Uterus (tissue), 3 donors: ENCODE measurements at regions not wholly inside any gene's neighbourhood (a gene's known extent, or its start where the extent isn't known, plus 50 kb on each side); places are given as distances from the start of the nearest gene placed in this dataset.
A peak's percentile ranks its signal among the peaks of the same experiment; 100 is the strongest.

Experiments used
- DNase-seq, 2 donors: peaks; one replicate each; pipeline ENCODE4 v3.0.0-alpha.2; 2019 to 2020
- H3K27ac ChIP-seq, 2 donors: fragments of 200-600 bp; sonication (generic); 1 replicate in 1 of 2; 2 replicates in 1 of 2; pipeline ENCODE4 v1.5.1; 2016 to 2018
- H3K27me3 ChIP-seq, 2 donors: fragments of 200-600 bp; sonication (generic); one replicate each; pipeline ENCODE4 v1.5.1; 2018 to 2019; ENCODE audit warnings: control low read depth in 1 of 2
- H3K36me3 ChIP-seq, 2 donors: fragments of 200-600 bp; sonication (generic); one replicate each; pipeline ENCODE4 v1.5.1; 2019; ENCODE audit warnings: control low read depth in 1 of 2
- H3K4me1 ChIP-seq, 2 donors: fragments of 200-600 bp; sonication (generic); one replicate each; pipeline ENCODE4 v1.5.1; 2018 to 2019; ENCODE audit warnings: control low read depth in 1 of 2
- H3K4me3 ChIP-seq, 2 donors: fragments of 200-600 bp; sonication (generic); 1 replicate in 1 of 2; 2 replicates in 1 of 2; pipeline ENCODE4 v1.5.1; 2018 to 2019; ENCODE audit warnings: mild to moderate bottlenecking in 1 of 2
- H3K9me3 ChIP-seq, 2 donors: fragments of 200-600 bp; sonication (generic); one replicate each; pipeline ENCODE4 v1.5.1; 2019; ENCODE audit warnings: control low read depth in 1 of 2
- POLR2A ChIP-seq, 2 donors: fragments of 450-650 bp; IDR thresholded peaks; one replicate each; pipeline ENCODE4 v1.6.1; 2016; ENCODE audit warnings: antibody characterized with exemption in 2 of 2, mild to moderate bottlenecking in 1 of 2, moderate library complexity in 1 of 2
- intact Hi-C: fragments of 100-400 bp; cut with DNase I; formaldehyde crosslinking; loops from one replicate; pipeline ENCODE4 v1.15.1; 2023; ENCODE audit warnings: low total_unique reads
- TF ChIP-seq, protein P1 (sequence below), 4 experiments: fragments of 200-600 bp in 2 of 4; fragments of 450-650 bp in 2 of 4; sonication (generic) in 2 of 4; IDR thresholded peaks; one replicate each; pipeline ENCODE4 v1.5.1; 2016 to 2019; ENCODE audit warnings: antibody characterized with exemption in 4 of 4, mild to moderate bottlenecking in 2 of 4, moderate library complexity in 1 of 4
- donor health status: DM: yes; HTN: yes; CAD: no.

DNA sequence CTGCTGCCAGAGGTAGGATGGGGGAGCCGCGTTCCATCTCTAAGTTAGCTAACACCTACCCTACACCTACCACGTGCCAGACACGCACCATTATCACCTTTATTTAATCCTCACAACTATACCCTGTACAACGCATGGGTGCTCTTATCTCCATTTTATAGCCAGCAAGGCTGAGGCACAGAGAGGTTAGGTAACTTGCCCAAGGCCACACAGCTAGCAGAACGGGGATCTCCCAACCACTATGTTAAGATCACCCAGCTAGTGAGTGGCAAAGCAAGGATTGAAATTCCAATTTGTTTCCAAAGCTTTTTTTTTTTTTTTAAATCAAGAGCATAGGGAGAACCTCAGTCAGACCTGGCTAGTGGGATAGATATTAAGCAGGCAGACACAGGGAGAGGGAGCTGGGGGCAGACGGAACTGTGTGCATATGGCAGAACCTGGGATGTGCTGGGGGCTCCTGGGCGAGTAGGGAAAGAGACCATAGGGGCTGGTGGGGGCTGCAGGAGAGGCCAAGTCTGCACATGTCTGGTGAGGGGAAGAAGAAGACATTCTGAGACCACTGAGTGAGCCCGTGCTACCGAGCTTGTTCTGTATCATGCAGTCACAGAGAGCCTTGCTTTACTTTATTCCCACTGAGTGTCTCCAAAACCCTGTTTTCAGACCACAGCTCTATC lies 196.3 kb upstream of the TPM1 start:
- Histone ChIP-seq H3K27me3 (no peaks in the 10 kb centered on the region), H3K27ac (no peak overlapping the region), H3K9me3 (no peaks in the 10 kb centered on the region), H3K36me3 (no peaks in the 10 kb centered on the region), H3K4me1 (peaks cover 0 to 6% of the 10 kb centered on the region in 2 donors), H3K4me3 (no peak overlapping the region)
- no peak for TF ChIP-seq POLR2A (IDR thresholded peaks at IDR 0.05)
- TF ChIP-seq, protein P1, sequence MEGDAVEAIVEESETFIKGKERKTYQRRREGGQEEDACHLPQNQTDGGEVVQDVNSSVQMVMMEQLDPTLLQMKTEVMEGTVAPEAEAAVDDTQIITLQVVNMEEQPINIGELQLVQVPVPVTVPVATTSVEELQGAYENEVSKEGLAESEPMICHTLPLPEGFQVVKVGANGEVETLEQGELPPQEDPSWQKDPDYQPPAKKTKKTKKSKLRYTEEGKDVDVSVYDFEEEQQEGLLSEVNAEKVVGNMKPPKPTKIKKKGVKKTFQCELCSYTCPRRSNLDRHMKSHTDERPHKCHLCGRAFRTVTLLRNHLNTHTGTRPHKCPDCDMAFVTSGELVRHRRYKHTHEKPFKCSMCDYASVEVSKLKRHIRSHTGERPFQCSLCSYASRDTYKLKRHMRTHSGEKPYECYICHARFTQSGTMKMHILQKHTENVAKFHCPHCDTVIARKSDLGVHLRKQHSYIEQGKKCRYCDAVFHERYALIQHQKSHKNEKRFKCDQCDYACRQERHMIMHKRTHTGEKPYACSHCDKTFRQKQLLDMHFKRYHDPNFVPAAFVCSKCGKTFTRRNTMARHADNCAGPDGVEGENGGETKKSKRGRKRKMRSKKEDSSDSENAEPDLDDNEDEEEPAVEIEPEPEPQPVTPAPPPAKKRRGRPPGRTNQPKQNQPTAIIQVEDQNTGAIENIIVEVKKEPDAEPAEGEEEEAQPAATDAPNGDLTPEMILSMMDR (IDR thresholded peaks at IDR 0.05) = no peak
- intact Hi-C loops = loop anchor here (5.0 kb wide), 1 partner anchor 246 kb away; no protein-coding TSS in a partner anchor
- no peak for DNase-seq

DNA sequence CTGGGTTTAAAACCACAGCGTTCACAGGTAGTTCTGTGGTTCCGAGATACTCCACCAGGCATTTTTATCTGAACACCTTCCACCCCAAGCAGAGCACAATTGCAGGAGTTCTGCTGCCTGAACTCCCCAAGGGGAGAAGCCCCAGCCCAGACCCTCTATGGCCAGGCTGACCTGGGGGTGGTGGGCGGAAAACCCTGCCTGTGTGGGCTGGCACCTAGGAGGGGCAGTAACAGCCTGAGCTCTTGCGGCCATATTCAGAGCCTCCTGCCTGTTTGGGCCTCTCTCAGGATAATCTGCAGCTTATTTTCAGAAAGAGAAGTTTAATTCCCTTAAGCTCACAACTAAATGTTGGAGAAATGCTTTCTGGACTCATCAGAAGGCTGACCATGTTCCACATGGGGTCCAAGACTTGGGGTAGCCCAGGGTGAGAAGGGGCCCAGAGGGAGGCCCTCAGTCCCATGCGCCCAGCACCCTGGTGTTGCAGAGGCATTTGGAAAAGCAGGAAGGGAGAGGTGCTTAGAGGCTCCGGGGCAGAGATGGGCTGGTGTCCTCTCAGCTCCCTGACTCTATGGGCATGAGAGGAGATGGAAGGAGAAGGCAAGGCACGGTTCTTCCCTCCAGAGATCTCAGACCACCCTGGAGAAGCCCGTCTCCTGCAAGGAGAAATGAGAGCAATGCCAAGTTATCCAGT lies 195.6 kb upstream of the TPM1 start:
- Histone ChIP-seq H3K4me3 (no peak overlapping the region), H3K4me1 (peaks cover 0 to 6% of the 10 kb centered on the region in 2 donors), H3K27me3 (no peaks in the 10 kb centered on the region), H3K9me3 (no peaks in the 10 kb centered on the region), H3K27ac (no peak overlapping the region), H3K36me3 (no peaks in the 10 kb centered on the region)
- intact Hi-C loops = loop anchor here (5.0 kb wide), 1 partner anchor 245 kb away; no protein-coding TSS in a partner anchor
- TF ChIP-seq POLR2A (IDR thresholded peaks at IDR 0.05) = no peak
- TF ChIP-seq, protein P1 (IDR thresholded peaks at IDR 0.05) = no peak
- no peak for DNase-seq

DNA sequence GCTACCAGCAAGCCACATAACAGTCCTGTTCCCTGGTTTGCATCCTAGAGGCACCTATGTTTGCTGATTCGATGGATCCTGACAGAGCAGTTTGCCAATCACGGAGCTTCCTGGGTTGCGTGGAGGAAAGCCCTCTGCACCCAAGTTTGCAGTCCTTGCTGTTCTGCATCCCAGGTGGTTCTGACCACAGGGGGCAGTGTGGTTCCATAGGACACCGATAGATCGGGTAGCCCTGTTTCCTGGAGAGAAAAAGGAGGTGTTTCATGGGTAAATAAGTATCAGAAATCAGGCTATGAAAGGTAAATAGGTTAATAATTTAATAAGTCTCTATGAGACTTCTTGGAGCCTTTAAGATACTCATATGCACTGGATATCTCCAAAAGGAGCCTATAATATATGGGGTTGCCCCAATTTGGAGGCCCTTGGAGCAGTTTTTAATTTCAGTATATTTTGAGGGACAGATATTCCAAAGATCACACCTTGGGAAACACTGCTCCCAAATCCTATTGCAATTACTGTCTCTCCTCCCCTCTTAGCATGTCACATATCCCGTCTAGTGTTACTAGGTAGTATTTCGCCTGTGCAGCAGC lies 194.6 kb upstream of the TPM1 start:
- no peak for TF ChIP-seq POLR2A (IDR thresholded peaks at IDR 0.05)
- TF ChIP-seq, protein P1 (IDR thresholded peaks at IDR 0.05) = peak; percentile 60 to 83 (median 66)
- Histone ChIP-seq H3K9me3 (no peaks in the 10 kb centered on the region), H3K27me3 (no peaks in the 10 kb centered on the region), H3K4me1 (peaks cover 0 to 6% of the 10 kb centered on the region in 2 donors), H3K4me3 (no peak overlapping the region), H3K27ac (peak overlapping the region; percentile 36 to 69), H3K36me3 (no peaks in the 10 kb centered on the region)
- intact Hi-C loops = loop anchor here (2.0 to 5.0 kb wide), 2 partner anchors 195 to 244 kb away; partner anchors contain the start of gene TPM1
- peak; percentile 76 to 82 for DNase-seq

DNA sequence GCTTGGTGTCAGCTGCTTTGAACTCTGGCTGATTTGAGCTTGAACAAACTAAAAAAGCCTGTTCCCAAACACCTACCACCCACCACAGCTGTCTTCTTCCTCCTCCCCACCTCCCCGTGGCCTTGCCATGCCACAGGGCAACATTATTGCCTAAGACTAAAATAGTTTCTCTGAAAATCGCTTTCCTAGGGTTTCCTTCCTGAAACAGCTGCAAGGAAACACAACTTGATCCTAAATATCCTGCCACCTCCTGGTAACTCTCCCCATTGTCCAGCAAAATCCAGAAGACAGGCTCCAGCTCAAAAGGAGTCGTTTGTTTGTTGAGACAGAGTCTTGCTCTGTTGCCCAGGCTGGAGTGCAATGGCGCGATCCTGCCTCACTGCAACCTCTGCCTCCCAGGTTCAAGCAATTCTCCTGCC lies 193.9 kb upstream of the TPM1 start:
- H3K36me3 ChIP-seq = no peaks in the 10 kb centered on the region
- no peaks in the 10 kb centered on the region for H3K9me3 ChIP-seq
- TF ChIP-seq, protein P1 (IDR thresholded peaks at IDR 0.05) = peak; percentile 14 to 41 (median 36)
- no peak for TF ChIP-seq POLR2A (IDR thresholded peaks at IDR 0.05)
- no peaks in the 10 kb centered on the region for H3K27me3 ChIP-seq
- DNase-seq = no peak
- intact Hi-C loops = loop anchor here (2.0 to 5.0 kb wide), 2 partner anchors 194 to 244 kb away; partner anchors contain the start of gene TPM1
- H3K4me3 ChIP-seq = no peak overlapping the region
- peaks cover 0 to 6% of the 10 kb centered on the region in 2 donors for H3K4me1 ChIP-seq
- peak overlapping the region; percentile 36 to 69 for H3K27ac ChIP-seq
